HCT116 (cell line): ENCODE measurements at regions not wholly inside any gene's neighbourhood (a gene's known extent, or its start where the extent isn't known, plus 50 kb on each side); places are given as distances from the start of the nearest gene placed in this dataset.

Experiments used
- ATAC-seq: fragments of 200-7000 bp; cut with Tn5 transposase; 2 replicates; pipeline ENCODE4 v1.9.1; 2020; ENCODE audit warnings: mild to moderate bottlenecking, moderate library complexity
- BruUV-seq: library from RNA; stranded (reverse); fragments of 400-500 nt; replicated peaks from 2 replicates; lab custom pipeline; 2021; lab: Mats Ljungman, UMichigan
- CTCF ChIA-PET: fragments of 300-600 bp; sonication (Branson Sonifier 250); formaldehyde crosslinking; loops from one replicate; lab custom pipeline; 2021; ENCODE audit warnings: antibody characterized with exemption; lab: Charles Lee
- POLR2A ChIA-PET: fragments of 300-600, 350-600 bp; sonication (Branson Sonifier 250); formaldehyde crosslinking; loops from one replicate; lab custom pipeline; 2021; ENCODE audit warnings: antibody characterized with exemption; lab: Charles Lee
- RAD21 ChIA-PET, 2 experiments: fragments of 300-600 bp; sonication (Branson Sonifier 250); formaldehyde crosslinking; loops; one replicate each; lab custom pipeline; 2023; ENCODE audit warnings: low total read pairs in 2 of 2; ENCODE audit not compliant: uncharacterized antibody in 2 of 2, unreplicated experiment in 2 of 2, low non-redundant PET in 1 of 2; lab: Charles Lee
- DNase-seq: peaks from one replicate; pipeline ENCODE4 v3.0.0-alpha.2; 2010; ENCODE audit warnings: low read depth, low spot score
- H2AFZ ChIP-seq: fragments of 200-600 bp; shearing (Covaris generic), sonication (generic); 2 replicates; pipeline ENCODE4 v1.6.1; 2017; ENCODE audit warnings: low read depth, mixed run types, mixed read lengths, antibody characterized with exemption, low read length; ENCODE audit not compliant: poor library complexity, severe bottlenecking
- H3K27ac ChIP-seq: 2 replicates; pipeline ENCODE4 v1.5.1; 2012; ENCODE audit warnings: low read depth, low read length
- H3K27me3 ChIP-seq: fragments of 200-600 bp; sonication (generic); 2 replicates; pipeline ENCODE4 v1.6.1; 2016; ENCODE audit warnings: mixed run types, low read length, mixed read lengths; ENCODE audit not compliant: insufficient read depth
- H3K36me3 ChIP-seq, 2 experiments: fragments of 200-500 bp in 1 of 2; fragments of 200-600 bp in 1 of 2; sonication (Bioruptor generic) in 1 of 2; sonication (generic) in 1 of 2; 2 replicates each; pipeline versions ENCODE4 v1.5.1 to v1.6.1; 2014 to 2016; ENCODE audit warnings: low read length in 2 of 2, inconsistent platforms in 1 of 2, mixed read lengths in 1 of 2, mixed run types in 1 of 2; ENCODE audit not compliant: insufficient read depth in 2 of 2, control insufficient read depth in 1 of 2
- H3K4me1 ChIP-seq, 2 experiments: fragments of 200-600 bp in 1 of 2; sonication (generic) in 1 of 2; 2 replicates each; pipeline versions ENCODE4 v1.5.1 to v1.6.1; 2012 to 2017; ENCODE audit warnings: low read length in 2 of 2, inconsistent platforms in 1 of 2, mild to moderate bottlenecking in 1 of 2, mixed read lengths in 1 of 2, mixed run types in 1 of 2, moderate library complexity in 1 of 2; ENCODE audit not compliant: insufficient read depth in 2 of 2, control insufficient read depth in 1 of 2
- H3K4me2 ChIP-seq: fragments of 200-600 bp; sonication (generic); 2 replicates; pipeline ENCODE4 v1.6.1; 2017; ENCODE audit warnings: mixed run types, low read length, mixed read lengths
- H3K4me3 ChIP-seq, 2 experiments: fragments of 200-600 bp in 1 of 2; sonication (generic) in 1 of 2; replicated peaks in 1 of 2; 2 replicates each; pipeline ENCODE4 v1.5.1; 2011 to 2016; ENCODE audit warnings: low read length in 2 of 2, control low read depth in 1 of 2, low read depth in 1 of 2, mild to moderate bottlenecking in 1 of 2, mixed read lengths in 1 of 2, mixed run types in 1 of 2
- H3K79me2 ChIP-seq: fragments of 200-600 bp; sonication (generic); 2 replicates; pipeline ENCODE4 v1.6.1; 2017; ENCODE audit warnings: mild to moderate bottlenecking, mixed run types, low read length, moderate library complexity, mixed read lengths; ENCODE audit not compliant: insufficient read depth
- H3K9ac ChIP-seq: fragments of 200-600 bp; sonication (generic); 2 replicates; pipeline ENCODE4 v1.6.1; 2016; ENCODE audit warnings: low read length, mixed read lengths
- H3K9me2 ChIP-seq: fragments of 200-600 bp; sonication (generic), shearing (Covaris generic); 2 replicates; pipeline ENCODE4 v1.6.1; 2017; ENCODE audit warnings: mixed run types, mild to moderate bottlenecking, moderate library complexity; ENCODE audit not compliant: insufficient read depth
- H3K9me3 ChIP-seq, 2 experiments: fragments of 200-500 bp in 1 of 2; fragments of 200-600 bp in 1 of 2; sonication (Bioruptor generic) in 1 of 2; sonication (generic) in 1 of 2; 2 replicates each; pipeline ENCODE4 v1.6.1; 2014 to 2017; ENCODE audit warnings: low read length in 2 of 2, mixed read lengths in 2 of 2, inconsistent platforms in 1 of 2, low read depth in 1 of 2, mild to moderate bottlenecking in 1 of 2, mixed run types in 1 of 2, moderate library complexity in 1 of 2; ENCODE audit not compliant: control insufficient read depth in 1 of 2, insufficient read depth in 1 of 2
- H4K20me1 ChIP-seq: fragments of 200-600 bp; sonication (generic), shearing (Covaris generic); 2 replicates; pipeline ENCODE4 v1.6.1; 2017; ENCODE audit warnings: mixed run types, mild to moderate bottlenecking, moderate library complexity; ENCODE audit not compliant: insufficient read depth
- CBX3 ChIP-seq: IDR thresholded peaks from 2 replicates; pipeline ENCODE4 v1.6.1; 2012; ENCODE audit warnings: low read depth
- CEBPB ChIP-seq: IDR thresholded peaks from 2 replicates; pipeline ENCODE4 v1.6.1; 2012; ENCODE audit warnings: low read depth
- ELF1 ChIP-seq: IDR thresholded peaks from 2 replicates; pipeline ENCODE4 v1.6.1; 2012; ENCODE audit warnings: low read depth, borderline replicate concordance
- EZH2phosphoT487 ChIP-seq: fragments of 200-600 bp; IDR thresholded peaks from 2 replicates; pipeline ENCODE4 v1.6.1; 2018; ENCODE audit warnings: antibody characterized with exemption, borderline replicate concordance
- JUND ChIP-seq: IDR thresholded peaks from 2 replicates; pipeline ENCODE4 v1.6.1; 2012
- POLR2A ChIP-seq: IDR thresholded peaks from 2 replicates; pipeline ENCODE4 v1.7.0; 2011; ENCODE audit warnings: borderline replicate concordance; ENCODE audit not compliant: insufficient read depth, insufficient read length; ENCODE audit errors: extremely low read depth
- POLR2AphosphoS5 ChIP-seq: IDR thresholded peaks from 2 replicates; pipeline ENCODE4 v1.6.1; 2011; ENCODE audit warnings: mild to moderate bottlenecking, low read depth, low read length, moderate library complexity
- SRF ChIP-seq: IDR thresholded peaks from 2 replicates; pipeline ENCODE4 v1.6.1; 2012; ENCODE audit warnings: low read depth
- YY1 ChIP-seq: IDR thresholded peaks from 2 replicates; pipeline ENCODE4 v1.6.1; 2011; ENCODE audit warnings: low read length, low read depth, moderate library complexity, mild to moderate bottlenecking; ENCODE audit not compliant: insufficient replicate concordance; ENCODE audit errors: extremely low read depth
- ZFX ChIP-seq: fragments of 450-650 bp; IDR thresholded peaks from 2 replicates; pipeline ENCODE4 v1.6.1; 2017
- intact Hi-C: fragments of 100-400 bp; cut with micrococcal nuclease; formaldehyde crosslinking; loops from 2 replicates; pipeline ENCODE4 v1.10.0; 2022
- TF ChIP-seq, protein P1 (sequence below): IDR thresholded peaks from 2 replicates; pipeline ENCODE4 v1.6.1; 2012
- TF ChIP-seq, protein P2 (sequence below): IDR thresholded peaks from 2 replicates; pipeline ENCODE4 v1.6.1; 2011; ENCODE audit warnings: mild to moderate bottlenecking, low read length, moderate library complexity; ENCODE audit not compliant: insufficient replicate concordance; ENCODE audit errors: extremely low read depth
- TF ChIP-seq, protein P3 (sequence below): IDR thresholded peaks from 2 replicates; pipeline ENCODE4 v1.6.1; 2012
- TF ChIP-seq, protein P4 (sequence below), 3 experiments: fragments of 200-600 bp in 1 of 3; sonication (generic) in 1 of 3; IDR thresholded peaks in 2 of 3; conservative IDR thresholded peaks in 1 of 3; 2 replicates each; pipeline ENCODE4 v1.5.1; 2012 to 2017; ENCODE audit warnings: low read depth in 2 of 3, low read length in 2 of 3, antibody characterized with exemption in 1 of 3, borderline replicate concordance in 1 of 3, control low read depth in 1 of 3, mild to moderate bottlenecking in 1 of 3, mixed read lengths in 1 of 3, mixed run types in 1 of 3, moderate library complexity in 1 of 3; ENCODE audit not compliant: insufficient read depth in 1 of 3

DNA sequence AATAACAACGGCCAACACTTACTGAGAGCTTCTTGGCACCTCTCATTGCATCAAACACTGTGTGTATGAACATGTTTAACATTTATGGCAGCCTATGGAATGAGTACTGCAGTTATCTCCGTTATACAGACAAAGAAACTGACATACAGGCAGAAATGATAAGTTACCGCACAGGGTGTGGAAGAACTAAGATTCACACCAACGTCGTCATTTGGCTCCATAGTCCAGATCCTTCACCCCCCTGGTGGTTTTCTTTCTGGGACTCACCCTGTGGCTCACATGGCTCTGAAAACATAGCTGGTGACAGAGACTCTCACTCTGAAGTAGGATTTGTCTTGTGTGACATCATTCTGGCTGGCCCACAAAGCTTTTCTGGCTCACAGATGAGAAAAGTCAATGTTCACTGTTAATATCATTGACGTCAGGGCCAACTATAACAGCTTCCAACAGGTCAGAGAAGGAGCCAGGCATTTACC, 230.1 kb downstream of the DLEU7 start (continued):
- TF ChIP-seq, protein P1, sequence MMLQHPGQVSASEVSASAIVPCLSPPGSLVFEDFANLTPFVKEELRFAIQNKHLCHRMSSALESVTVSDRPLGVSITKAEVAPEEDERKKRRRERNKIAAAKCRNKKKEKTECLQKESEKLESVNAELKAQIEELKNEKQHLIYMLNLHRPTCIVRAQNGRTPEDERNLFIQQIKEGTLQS = no peak
- TF ChIP-seq POLR2A (no peak), EZH2phosphoT487 (no peak), CBX3 (no peak), YY1 (no peak), SRF (no peak), JUND (no peak)
- TF ChIP-seq, protein P2, sequence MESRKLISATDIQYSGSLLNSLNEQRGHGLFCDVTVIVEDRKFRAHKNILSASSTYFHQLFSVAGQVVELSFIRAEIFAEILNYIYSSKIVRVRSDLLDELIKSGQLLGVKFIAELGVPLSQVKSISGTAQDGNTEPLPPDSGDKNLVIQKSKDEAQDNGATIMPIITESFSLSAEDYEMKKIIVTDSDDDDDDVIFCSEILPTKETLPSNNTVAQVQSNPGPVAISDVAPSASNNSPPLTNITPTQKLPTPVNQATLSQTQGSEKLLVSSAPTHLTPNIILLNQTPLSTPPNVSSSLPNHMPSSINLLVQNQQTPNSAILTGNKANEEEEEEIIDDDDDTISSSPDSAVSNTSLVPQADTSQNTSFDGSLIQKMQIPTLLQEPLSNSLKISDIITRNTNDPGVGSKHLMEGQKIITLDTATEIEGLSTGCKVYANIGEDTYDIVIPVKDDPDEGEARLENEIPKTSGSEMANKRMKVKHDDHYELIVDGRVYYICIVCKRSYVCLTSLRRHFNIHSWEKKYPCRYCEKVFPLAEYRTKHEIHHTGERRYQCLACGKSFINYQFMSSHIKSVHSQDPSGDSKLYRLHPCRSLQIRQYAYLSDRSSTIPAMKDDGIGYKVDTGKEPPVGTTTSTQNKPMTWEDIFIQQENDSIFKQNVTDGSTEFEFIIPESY = no peak
- TF ChIP-seq, protein P3, sequence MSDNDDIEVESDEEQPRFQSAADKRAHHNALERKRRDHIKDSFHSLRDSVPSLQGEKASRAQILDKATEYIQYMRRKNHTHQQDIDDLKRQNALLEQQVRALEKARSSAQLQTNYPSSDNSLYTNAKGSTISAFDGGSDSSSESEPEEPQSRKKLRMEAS = no peak

DNA sequence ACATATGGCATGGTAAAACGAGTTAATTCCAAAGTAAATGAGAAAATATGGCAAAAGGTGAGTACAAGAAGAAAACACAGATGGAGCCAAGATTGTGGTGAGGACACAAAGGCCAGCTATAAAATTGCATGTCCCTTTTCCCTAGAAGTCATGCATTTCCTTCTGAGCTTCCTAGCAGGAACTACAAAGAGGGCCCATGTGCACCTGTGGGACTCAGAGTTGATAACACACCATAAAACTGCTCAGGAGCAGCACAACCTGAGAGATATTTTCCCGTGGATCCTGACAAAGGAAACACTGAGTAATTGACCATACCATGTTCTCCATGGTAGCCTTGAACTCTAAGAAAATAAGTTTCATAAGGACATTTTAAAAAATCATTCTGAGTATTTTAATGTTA, 228.3 kb downstream of the DLEU7 start:
- no peak for DNase-seq
- ChIA-PET POLR2A (no interaction called here), RAD21 (no interaction called here), CTCF (no interaction called here)
- intact Hi-C loops = no loop called here
- Histone ChIP-seq H3K9me2 (no peaks in the 10 kb centered on the region), H3K27me3 (no peaks in the 10 kb centered on the region), H3K27ac (no peak overlapping the region), H3K4me2 (no peak overlapping the region), H3K4me1 (peaks cover 10 to 12% of the 10 kb centered on the region in 2 experiments), H2AFZ (no peak overlapping the region), H3K36me3 (no peaks in the 10 kb centered on the region), H3K9ac (no peak overlapping the region), H3K4me3 (no peak overlapping the region), H4K20me1 (no peaks in the 10 kb centered on the region), H3K9me3 (no peaks in the 10 kb centered on the region), H3K79me2 (no peaks in the 10 kb centered on the region)
- no peak for ATAC-seq
- BruUV-seq = no TSS peak
- TF ChIP-seq, protein P3 = no peak
- TF ChIP-seq ZFX = no peak
- TF ChIP-seq ELF1 = no peak
- no peak for TF ChIP-seq YY1
- TF ChIP-seq CEBPB = no peak
- TF ChIP-seq, protein P4, sequence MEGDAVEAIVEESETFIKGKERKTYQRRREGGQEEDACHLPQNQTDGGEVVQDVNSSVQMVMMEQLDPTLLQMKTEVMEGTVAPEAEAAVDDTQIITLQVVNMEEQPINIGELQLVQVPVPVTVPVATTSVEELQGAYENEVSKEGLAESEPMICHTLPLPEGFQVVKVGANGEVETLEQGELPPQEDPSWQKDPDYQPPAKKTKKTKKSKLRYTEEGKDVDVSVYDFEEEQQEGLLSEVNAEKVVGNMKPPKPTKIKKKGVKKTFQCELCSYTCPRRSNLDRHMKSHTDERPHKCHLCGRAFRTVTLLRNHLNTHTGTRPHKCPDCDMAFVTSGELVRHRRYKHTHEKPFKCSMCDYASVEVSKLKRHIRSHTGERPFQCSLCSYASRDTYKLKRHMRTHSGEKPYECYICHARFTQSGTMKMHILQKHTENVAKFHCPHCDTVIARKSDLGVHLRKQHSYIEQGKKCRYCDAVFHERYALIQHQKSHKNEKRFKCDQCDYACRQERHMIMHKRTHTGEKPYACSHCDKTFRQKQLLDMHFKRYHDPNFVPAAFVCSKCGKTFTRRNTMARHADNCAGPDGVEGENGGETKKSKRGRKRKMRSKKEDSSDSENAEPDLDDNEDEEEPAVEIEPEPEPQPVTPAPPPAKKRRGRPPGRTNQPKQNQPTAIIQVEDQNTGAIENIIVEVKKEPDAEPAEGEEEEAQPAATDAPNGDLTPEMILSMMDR (IDR thresholded peaks at IDR 0.05 in 2 of 3, conservative IDR thresholded peaks at IDR 0.05 in 1 of 3; ENCODE audit: borderline replicate concordance in 1 of 3, insufficient read depth in 1 of 3, low read depth in 2 of 3, low read length in 2 of 3) = no peak
- TF ChIP-seq CBX3 = no peak
- no peak for TF ChIP-seq POLR2AphosphoS5
